Immature natural killer cell (primary cell): ENCODE measurements at regions not wholly inside any gene's neighbourhood (a gene's known extent, or its start where the extent isn't known, plus 50 kb on each side); places are given as distances from the start of the nearest gene placed in this dataset.
"Not testable (repeated sequence)": the region's sequence is repeated elsewhere in the genome, so short reads cannot be mapped to it uniquely, and the experiment has no call there.

Source experiments
- DNase-seq, 3 donors: peaks; one replicate each; pipeline ENCODE4 v3.0.0; 2022; ENCODE audit warnings: mixed read lengths in 1 of 3
- H3K27ac Mint-ChIP-seq, 6 donors: one replicate each; pipeline ENCODE4 v1.8.0; 2020; ENCODE audit warnings: mixed read lengths in 6 of 6, mild to moderate bottlenecking in 5 of 6, inconsistent platforms in 4 of 6, moderate library complexity in 3 of 6
- H3K27me3 Mint-ChIP-seq, 3 donors: one replicate each; pipeline ENCODE4 v1.8.0; 2020 to 2021; ENCODE audit warnings: low read depth in 3 of 3, mild to moderate bottlenecking in 3 of 3, mixed read lengths in 3 of 3, moderate library complexity in 3 of 3, inconsistent platforms in 1 of 3
- H3K36me3 Mint-ChIP-seq, 3 donors: one replicate each; pipeline ENCODE4 v1.8.0; 2020; ENCODE audit warnings: mixed read lengths in 3 of 3, inconsistent platforms in 2 of 3, mild to moderate bottlenecking in 2 of 3
- H3K4me1 Mint-ChIP-seq, 2 donors: one replicate each; pipeline ENCODE4 v1.8.0; 2020; ENCODE audit warnings: inconsistent platforms in 2 of 2, mild to moderate bottlenecking in 2 of 2, mixed read lengths in 2 of 2, moderate library complexity in 1 of 2
- H3K4me3 Mint-ChIP-seq, 5 donors: one replicate each; pipeline ENCODE4 v1.8.0; 2020; ENCODE audit warnings: mild to moderate bottlenecking in 5 of 5, mixed read lengths in 5 of 5, inconsistent platforms in 3 of 5, moderate library complexity in 3 of 5
- H3K9me3 Mint-ChIP-seq, 6 donors: one replicate each; pipeline ENCODE4 v1.8.0; 2020; ENCODE audit warnings: mild to moderate bottlenecking in 6 of 6, mixed read lengths in 6 of 6, inconsistent platforms in 4 of 6, moderate library complexity in 3 of 6

DNA sequence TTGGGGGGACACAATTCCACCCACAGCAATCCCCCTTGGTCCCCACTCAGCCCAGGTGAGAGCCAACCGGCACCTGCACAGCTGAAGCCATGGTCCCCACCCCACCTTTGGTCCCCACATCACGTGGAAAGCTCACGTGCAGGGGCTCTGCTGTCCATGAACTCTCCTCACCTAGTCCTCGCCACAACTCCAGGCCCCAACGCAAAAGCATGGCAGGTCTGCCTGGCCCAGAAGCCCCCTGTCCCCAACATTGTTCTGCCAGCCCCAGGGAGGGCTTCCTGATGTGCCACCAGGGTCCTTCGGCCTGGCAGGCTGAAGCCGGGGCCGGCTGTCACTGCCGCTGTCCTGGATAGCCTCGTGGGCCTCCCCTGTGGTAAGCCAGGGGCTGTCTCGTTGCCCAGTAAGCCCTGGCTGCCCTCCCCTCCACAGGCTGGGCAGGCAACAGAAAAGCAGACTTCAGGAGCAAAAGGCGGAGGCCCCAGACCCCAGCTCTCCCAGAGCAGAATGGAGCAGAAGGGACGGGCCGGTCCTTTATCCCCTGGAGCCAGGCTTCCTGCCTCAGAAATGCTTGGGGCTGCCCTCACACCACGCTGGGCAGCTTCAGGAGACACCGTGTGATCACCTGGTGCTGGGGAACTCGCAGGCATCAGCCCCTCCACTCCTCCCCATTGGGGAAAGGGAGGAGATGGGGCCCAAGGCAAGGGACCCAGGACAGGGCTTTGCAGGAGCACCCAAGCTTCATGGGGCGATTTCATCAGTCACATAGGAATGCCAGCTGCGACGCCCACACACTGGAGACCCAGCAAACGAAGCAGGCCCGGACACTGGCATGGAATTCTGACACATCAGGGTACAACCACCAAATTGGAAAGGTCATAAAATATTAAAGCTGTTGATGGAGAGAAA is 103.7 kb downstream of the ADRA2C start:
- Mint-ChIP-seq H3K27ac (no peak overlapping the region), H3K4me3 (no peak overlapping the region), H3K27me3 (peaks cover 32 to 47% (median 41%) of the 10 kb centered on the region in 3 donors), H3K36me3 (peaks cover 0 to 3% (median 0%) of the 10 kb centered on the region in 3 donors), H3K9me3 (peaks cover 0 to 6% (median under 1%) of the 10 kb centered on the region in 6 donors), H3K4me1 (peaks cover 13% of the 10 kb centered on the region in 2 donors)
- DNase-seq = no peak

DNA sequence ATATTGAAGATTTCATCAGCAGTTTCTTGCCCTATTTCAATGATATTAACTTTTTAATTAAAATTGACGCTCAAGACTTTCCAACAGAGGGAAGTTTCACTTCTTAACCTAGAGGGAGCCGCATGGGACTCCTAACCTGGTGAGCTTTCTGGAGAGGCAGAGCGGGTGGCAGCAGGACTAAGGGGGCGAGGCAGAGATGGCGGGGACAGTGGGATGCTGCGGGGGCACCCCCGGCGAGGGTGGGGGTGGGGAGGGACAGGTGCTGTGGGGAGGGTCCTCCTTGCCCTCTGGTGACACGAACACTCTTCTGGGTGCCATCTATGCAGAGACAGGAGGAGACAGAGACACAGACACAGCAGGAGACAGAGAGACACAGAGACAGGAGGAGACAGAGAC is 104.4 kb downstream of the ADRA2C start:
- Mint-ChIP-seq H3K4me3 (peak overlapping the region in 2 of 5 donors; percentile 7 to 30), H3K36me3 (peaks cover 0 to 3% (median 0%) of the 10 kb centered on the region in 3 donors), H3K9me3 (peaks cover 0 to 6% (median under 1%) of the 10 kb centered on the region in 6 donors), H3K27ac (no peak overlapping the region), H3K27me3 (peaks cover 37 to 49% (median 46%) of the 10 kb centered on the region in 3 donors), H3K4me1 (peaks cover 13 to 14% of the 10 kb centered on the region in 2 donors)
- DNase-seq = no peak

DNA sequence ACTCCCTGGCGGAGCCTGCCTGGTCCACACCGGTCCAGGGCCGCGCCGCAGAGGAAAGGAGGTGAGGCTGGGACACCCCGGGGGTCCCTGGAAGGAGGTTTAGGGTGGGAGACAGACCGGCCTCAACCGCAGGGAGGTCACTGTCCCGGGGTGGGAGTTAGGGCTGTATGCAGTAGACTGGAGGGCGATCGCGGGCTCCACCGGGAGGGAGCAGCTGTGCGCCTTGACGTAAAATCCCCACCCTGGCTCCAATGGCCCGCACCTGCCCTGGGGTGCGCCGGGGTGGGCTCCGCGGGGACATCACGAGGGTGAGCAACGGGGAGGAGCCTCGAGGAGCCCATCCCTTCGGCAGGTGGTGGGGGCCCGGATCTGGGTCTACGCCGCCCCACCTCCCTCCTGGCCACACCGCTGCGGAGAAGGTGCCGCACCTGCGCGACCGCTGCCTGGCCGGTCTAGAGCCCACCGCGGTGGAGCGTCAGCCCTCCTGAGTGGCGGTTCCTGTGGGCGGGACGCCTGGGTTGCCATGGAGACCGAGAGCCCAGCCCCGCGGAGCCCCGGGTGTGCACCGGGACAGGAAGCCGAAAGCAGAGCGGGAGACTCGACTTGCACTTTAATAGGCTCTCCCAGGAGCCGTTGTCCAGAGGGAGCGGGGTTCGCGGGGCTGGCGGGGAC is 105.1 kb downstream of the ADRA2C start:
- H3K36me3 Mint-ChIP-seq = peaks cover 0 to 3% (median 0%) of the 10 kb centered on the region in 3 donors
- H3K4me1 Mint-ChIP-seq = peaks cover 13 to 14% of the 10 kb centered on the region in 2 donors
- peak overlapping the region in 3 of 5 donors; percentile 7 to 33 (median 30) for H3K4me3 Mint-ChIP-seq
- DNase-seq = peak; percentile 20 to 45 (median 32)
- peaks cover 0 to 5% (median under 1%) of the 10 kb centered on the region in 6 donors for H3K9me3 Mint-ChIP-seq
- no peak overlapping the region for H3K27ac Mint-ChIP-seq
- H3K27me3 Mint-ChIP-seq = peaks cover 41 to 46% (median 45%) of the 10 kb centered on the region in 3 donors

DNA sequence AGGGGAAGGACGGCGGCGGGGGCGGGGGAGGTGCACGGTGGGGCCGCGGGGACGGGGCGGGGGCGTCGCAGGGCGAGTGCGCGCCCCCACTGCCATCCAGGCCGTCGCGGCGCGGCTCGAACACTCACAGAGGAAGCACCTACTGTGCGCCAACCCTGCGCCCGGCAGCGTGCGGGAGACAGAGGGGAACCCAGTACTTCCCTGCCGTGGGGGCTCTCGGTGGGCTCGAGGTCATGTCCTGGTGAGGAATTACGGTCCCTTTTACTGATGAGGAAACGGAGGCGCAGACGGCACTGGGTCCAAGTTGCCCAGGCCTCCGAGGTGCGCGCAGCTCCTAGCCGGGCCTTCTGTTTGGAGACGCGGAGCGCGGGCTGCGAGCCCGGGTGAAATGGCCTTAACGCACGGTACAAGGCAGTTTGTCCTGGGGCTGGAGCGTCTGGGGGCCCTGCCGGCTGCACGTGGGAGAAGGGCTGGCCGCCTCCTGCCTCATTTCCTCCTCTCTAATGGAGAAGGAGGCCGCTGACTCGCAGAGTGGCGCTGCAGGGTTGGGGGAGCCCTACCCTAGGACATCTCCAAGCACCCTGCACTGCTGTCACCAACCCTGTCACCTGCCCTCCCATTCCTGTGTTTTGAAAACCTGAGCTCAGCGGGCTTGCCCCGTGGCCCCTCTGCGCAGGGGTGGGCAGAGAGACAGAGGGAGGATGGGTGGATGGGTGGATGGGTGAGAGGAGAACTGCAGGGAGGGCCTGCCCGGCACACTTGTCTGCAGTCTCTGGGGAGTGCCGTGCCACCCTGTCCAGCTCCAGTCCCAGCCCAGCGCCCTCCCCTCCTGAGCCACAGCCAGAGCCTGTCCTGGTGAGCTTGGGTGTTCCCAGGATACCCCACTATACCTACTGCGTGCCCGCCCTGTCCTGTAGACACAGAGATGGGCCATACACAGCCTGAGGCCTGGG is 106.0 kb downstream of the ADRA2C start:
- H3K4me1 Mint-ChIP-seq = peaks cover 13 to 19% of the 10 kb centered on the region in 2 donors
- H3K27ac Mint-ChIP-seq = no peak overlapping the region
- H3K27me3 Mint-ChIP-seq = peaks cover 40 to 52% (median 46%) of the 10 kb centered on the region in 3 donors
- H3K9me3 Mint-ChIP-seq = peaks cover 0 to 5% (median 1%) of the 10 kb centered on the region in 6 donors
- no peak overlapping the region for H3K4me3 Mint-ChIP-seq
- DNase-seq = no peak
- H3K36me3 Mint-ChIP-seq = peaks cover 0 to 3% (median 0%) of the 10 kb centered on the region in 3 donors

DNA sequence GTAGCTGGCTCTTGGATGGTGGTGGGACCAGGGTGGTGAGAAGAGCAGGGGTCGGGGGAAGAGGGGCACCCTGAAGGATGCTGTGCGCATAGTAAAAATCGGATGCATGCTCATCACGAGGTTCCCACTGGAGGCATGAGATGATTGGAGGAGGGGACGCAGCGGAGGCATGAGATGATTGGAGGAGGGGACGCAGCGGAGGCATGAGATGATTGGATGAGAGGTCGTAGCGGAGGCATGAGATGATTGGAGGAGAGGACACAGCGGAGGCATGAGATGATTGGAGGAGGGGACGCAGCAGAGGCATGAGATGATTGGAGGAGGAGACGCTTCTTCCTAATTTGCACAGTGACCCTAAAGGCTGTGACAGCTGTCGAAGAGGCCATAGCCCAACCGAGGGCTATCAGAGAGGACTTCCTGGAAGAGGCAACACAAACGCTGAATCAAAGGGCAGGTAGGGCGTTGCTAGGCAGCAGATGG is 106.7 kb downstream of the ADRA2C start:
- peaks cover 3 to 11% (median 8%) of the 10 kb centered on the region in 6 donors for H3K9me3 Mint-ChIP-seq
- H3K4me1 Mint-ChIP-seq = peaks cover 17 to 26% of the 10 kb centered on the region in 2 donors
- peaks cover 0 to 3% (median 3%) of the 10 kb centered on the region in 3 donors for H3K36me3 Mint-ChIP-seq
- DNase-seq = no peak
- no peak overlapping the region for H3K27ac Mint-ChIP-seq
- H3K27me3 Mint-ChIP-seq = peaks cover 40 to 54% (median 45%) of the 10 kb centered on the region in 3 donors
- no peak overlapping the region for H3K4me3 Mint-ChIP-seq

DNA sequence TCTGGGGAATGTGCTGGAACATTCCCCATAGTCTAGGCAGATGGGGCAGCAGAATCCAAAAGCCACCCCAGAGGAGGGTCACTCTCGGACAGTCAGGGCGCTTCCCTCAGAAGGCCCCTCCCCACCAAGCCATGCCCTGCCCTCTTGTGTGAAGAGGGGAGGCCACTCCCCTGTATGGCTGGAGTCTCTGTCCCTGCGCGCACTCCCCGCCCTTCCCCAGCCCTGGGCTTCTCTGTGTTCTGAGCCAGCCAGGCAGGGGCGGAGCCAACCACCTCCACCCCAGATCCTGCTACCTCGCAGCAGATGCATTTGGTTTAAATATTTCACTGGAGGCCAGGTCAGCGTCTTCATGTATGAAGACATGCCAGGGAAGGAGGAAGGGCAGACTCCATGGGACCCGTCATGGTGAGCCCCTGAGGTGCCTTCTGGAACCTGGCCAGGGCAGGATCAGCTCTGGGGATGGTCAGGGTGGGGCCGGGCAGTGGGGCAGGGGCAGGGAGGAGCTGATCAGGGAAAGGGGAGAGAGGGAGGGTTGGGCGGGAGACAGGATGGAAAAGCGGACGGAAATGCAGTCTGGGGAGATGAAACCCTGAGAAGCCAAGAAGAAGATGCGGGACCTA is 107.3 kb downstream of the ADRA2C start:
- no peak for DNase-seq
- Mint-ChIP-seq H3K27ac (no peak overlapping the region), H3K4me3 (no peak overlapping the region), H3K9me3 (peaks cover 5 to 18% (median 13%) of the 10 kb centered on the region in 6 donors), H3K36me3 (peaks cover 0 to 3% (median 3%) of the 10 kb centered on the region in 3 donors), H3K4me1 (peaks cover 23 to 33% of the 10 kb centered on the region in 2 donors), H3K27me3 (peaks cover 40 to 56% (median 48%) of the 10 kb centered on the region in 3 donors)

DNA sequence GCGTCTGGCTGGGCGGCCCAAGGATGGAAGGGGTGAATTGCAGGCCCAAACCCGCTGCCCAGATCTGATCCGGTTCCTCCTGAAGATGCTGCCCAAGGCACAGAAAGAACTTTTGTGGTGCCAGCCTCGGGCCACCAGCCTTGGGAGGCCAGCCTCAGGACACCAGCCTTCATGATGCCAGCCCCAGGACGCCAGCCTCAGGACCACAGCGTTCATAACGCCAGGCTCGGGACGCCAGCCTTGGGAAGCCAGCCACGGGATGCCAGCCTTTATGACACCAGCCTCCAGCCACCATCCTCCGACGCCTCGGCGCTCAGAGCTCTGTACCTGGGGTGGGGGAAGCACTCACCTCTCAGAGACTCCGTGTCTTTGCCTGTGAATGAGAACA is 107.8 kb downstream of the ADRA2C start:
- Mint-ChIP-seq H3K27me3 (peaks cover 41 to 56% (median 45%) of the 10 kb centered on the region in 3 donors), H3K27ac (no peak overlapping the region), H3K9me3 (peaks cover 5 to 22% (median 14%) of the 10 kb centered on the region in 6 donors), H3K4me1 (peaks cover 28 to 38% of the 10 kb centered on the region in 2 donors), H3K4me3 (no peak overlapping the region), H3K36me3 (peaks cover 0 to 3% (median 3%) of the 10 kb centered on the region in 3 donors)
- no peak for DNase-seq

DNA sequence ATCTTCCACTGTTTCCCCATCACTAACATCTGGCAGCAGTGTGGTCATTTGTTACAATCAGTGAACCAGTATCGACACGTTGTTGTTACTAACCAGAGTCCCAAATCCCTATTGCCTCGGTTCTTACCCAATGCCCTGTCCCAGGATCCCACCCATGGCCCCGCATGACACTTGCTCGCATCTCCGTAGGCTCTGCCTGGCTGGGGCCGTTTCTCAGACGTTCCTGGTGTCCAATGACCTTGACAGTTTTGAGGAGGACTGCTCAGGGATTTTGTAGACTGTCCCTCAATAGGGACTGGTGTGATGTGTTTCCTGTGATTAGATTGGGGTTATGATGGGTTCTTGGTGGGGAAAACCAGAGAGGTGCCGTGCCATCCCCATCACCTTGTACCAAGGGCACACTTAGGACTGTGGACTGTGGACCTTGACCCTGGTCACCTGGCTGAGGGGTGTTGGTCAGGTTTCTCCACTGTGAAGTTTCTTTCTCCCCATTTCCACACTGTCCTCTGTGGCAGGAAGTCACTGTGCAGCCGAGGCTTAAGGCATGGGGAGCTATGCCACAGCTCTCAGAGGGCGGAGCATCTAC is 108.4 kb downstream of the ADRA2C start:
- H3K36me3 Mint-ChIP-seq = peaks cover 0 to 3% (median 3%) of the 10 kb centered on the region in 3 donors
- H3K4me3 Mint-ChIP-seq = peak overlapping the region in 1 of 5 donors; percentile 66
- H3K4me1 Mint-ChIP-seq = peaks cover 34 to 44% of the 10 kb centered on the region in 2 donors
- no peak overlapping the region for H3K27ac Mint-ChIP-seq
- H3K27me3 Mint-ChIP-seq = peaks cover 45 to 54% (median 51%) of the 10 kb centered on the region in 3 donors
- DNase-seq = no peak
- peaks cover 6 to 26% (median 16%) of the 10 kb centered on the region in 6 donors for H3K9me3 Mint-ChIP-seq

DNA sequence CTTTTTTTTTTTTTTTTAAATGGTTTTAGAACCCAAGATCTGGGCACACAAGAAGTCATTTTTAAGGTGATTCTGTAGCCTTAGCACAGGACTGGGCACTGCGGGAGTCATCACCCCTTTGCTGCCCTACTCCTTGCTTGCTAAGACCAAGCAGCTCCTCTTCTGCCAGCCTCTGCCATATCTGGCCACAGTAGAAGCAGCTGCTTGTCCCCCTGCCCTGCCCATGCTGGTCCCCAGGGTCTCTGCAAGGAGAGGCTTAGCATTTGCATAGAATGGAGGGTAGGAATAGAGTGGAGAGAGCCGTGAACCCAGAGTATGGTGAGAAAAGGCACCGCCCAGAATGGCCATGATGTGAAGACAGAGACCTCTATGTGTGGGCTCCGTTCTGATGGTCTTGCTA is 109.3 kb downstream of the ADRA2C start:
- Mint-ChIP-seq H3K9me3 (peaks cover 8 to 26% (median 16%) of the 10 kb centered on the region in 6 donors), H3K36me3 (peaks cover 0 to 3% (median 3%) of the 10 kb centered on the region in 3 donors), H3K27me3 (peaks cover 43 to 54% (median 54%) of the 10 kb centered on the region in 3 donors), H3K4me1 (peaks cover 40 to 52% of the 10 kb centered on the region in 2 donors), H3K27ac (no peak overlapping the region), H3K4me3 (no peak overlapping the region)
- no peak for DNase-seq

DNA sequence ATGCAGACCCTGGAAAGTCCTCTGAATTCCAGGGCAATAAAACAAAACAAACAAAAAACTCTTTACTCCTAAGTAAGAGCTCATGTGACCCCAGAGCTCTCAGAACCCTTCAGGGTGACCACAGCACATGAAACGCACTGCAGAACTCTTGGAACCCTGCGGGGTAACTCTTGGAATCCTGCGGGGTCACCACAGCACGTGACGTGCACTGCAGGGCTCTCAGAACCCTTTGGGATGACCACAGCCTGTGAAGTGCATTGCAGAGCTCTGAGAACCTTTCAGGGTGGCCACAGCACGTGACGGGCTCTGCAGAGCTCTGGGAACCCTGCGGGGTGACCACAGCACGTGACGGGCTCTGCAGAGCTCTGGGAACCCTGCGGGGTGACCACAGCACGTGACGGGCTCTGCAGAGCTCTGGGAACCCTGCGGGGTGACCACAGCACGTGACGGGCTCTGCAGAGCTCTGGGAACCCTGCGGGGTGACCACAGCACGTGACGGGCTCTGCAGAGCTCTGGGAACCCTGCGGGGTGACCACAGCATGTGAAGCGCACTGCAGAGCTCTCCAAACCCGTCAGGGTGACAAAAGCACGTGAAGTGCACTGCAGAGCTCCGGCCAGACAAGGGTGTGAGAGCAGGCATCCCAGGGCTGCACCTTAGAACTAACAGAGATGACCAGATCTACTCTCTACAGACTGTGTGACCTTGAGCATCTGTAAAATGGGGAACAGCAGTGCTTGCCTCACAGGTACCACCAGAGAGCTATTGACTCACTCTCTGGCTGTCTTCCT is 110.1 kb downstream of the ADRA2C start:
- not testable (repeated sequence) for H3K36me3 Mint-ChIP-seq, H3K4me3 Mint-ChIP-seq, DNase-seq, H3K27ac Mint-ChIP-seq
- H3K27me3 Mint-ChIP-seq = peaks cover 38 to 58% (median 51%) of the 10 kb centered on the region in 3 donors
- peaks cover 8 to 26% (median 16%) of the 10 kb centered on the region in 6 donors for H3K9me3 Mint-ChIP-seq
- peaks cover 42 to 52% of the 10 kb centered on the region in 2 donors for H3K4me1 Mint-ChIP-seq

DNA sequence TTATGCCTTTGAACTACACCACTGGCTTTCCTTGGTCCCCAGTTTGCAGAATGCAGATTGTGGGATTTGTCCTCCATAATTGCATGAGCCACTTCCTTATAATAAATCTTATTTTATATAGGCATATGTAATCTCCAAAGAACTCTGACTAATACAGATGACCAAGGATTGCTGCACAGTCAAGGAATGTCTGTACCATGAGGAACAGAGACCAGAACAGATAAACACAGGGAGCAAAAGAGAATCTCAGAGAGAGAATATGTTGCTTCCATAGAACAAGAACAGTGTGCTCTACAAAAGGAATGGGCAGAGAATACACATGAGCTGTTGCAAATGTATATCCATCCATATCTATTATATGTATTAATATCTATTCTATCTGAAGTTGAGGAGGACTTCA is 111.1 kb downstream of the ADRA2C start:
- peaks cover 0 to 3% (median 0%) of the 10 kb centered on the region in 3 donors for H3K36me3 Mint-ChIP-seq
- H3K4me1 Mint-ChIP-seq = peaks cover 42 to 52% of the 10 kb centered on the region in 2 donors
- no peak for DNase-seq
- no peak overlapping the region for H3K27ac Mint-ChIP-seq
- peak overlapping the region in 3 of 5 donors; percentile 18 to 70 (median 20) for H3K4me3 Mint-ChIP-seq
- peaks cover 35 to 61% (median 57%) of the 10 kb centered on the region in 3 donors for H3K27me3 Mint-ChIP-seq
- peaks cover 8 to 26% (median 16%) of the 10 kb centered on the region in 6 donors for H3K9me3 Mint-ChIP-seq
